Endometrium (tissue), 2 donors: ENCODE measurements at regions not wholly inside any gene's neighbourhood (a gene's known extent, or its start where the extent isn't known, plus 50 kb on each side); places are given as distances from the start of the nearest gene placed in this dataset.
"Not testable (repeated sequence)": the region's sequence is repeated elsewhere in the genome, so short reads cannot be mapped to it uniquely, and the experiment has no call there.

Source experiments
- FAIRE-seq: peaks from 2 replicates; lab custom pipeline; 2012; peaks lifted over from hg19 to GRCh38; lab: Jason Lieb, UNC
- donor health status: control.
- donor health status: control.

- no peak for FAIRE-seq
Measured at GRCh38 chrX:14351611-14352303, 177.6 kb upstream of the GLRA2 start.

- no peak for FAIRE-seq
Measured at GRCh38 chrX:14347523-14347922, 181.8 kb upstream of the GLRA2 start.

GRCh38 chrX:14344172-14344940 lies 185.0 kb upstream of the GLRA2 start:
- no peak for FAIRE-seq

GRCh38 chrX:14309431-14309830 lies 219.9 kb upstream of the GLRA2 start:
- FAIRE-seq = no peak

- not testable (repeated sequence) for FAIRE-seq
Measured at GRCh38 chrX:14308976-14309375, 220.4 kb upstream of the GLRA2 start.

GRCh38 chrX:14303891-14304290 lies 225.4 kb upstream of the GLRA2 start:
- FAIRE-seq = no peak

GRCh38 chrX:14302561-14302960 lies 226.8 kb upstream of the GLRA2 start:
- FAIRE-seq = not testable (repeated sequence)

GRCh38 chrX:14300376-14300775 lies 229.0 kb upstream of the GLRA2 start:
- FAIRE-seq = no peak

- no peak for FAIRE-seq
Measured at GRCh38 chrX:14295426-14295825, 233.9 kb upstream of the GLRA2 start.

GRCh38 chrX:14291666-14292500 lies 237.5 kb upstream of the GLRA2 start:
- FAIRE-seq = no peak

GRCh38 chrX:14290335-14290734 lies 239.0 kb upstream of the GLRA2 start:
- FAIRE-seq = no peak

- FAIRE-seq = no peak
Measured at GRCh38 chrX:14274691-14275090, 245.0 kb upstream of the GEMIN8 start.

- FAIRE-seq = no peak
Measured at GRCh38 chrX:14267216-14267615, 237.5 kb upstream of the GEMIN8 start.

- FAIRE-seq = no peak
Measured at GRCh38 chrX:14266705-14267104, 237.0 kb upstream of the GEMIN8 start.

- no peak for FAIRE-seq
Measured at GRCh38 chrX:14243823-14244222, 214.1 kb upstream of the GEMIN8 start.

- no peak for FAIRE-seq
Measured at GRCh38 chrX:14235004-14235403, 205.3 kb upstream of the GEMIN8 start.

- FAIRE-seq = no peak
Measured at GRCh38 chrX:14232688-14233087, 203.0 kb upstream of the GEMIN8 start.

- no peak for FAIRE-seq
Measured at GRCh38 chrX:14228611-14229010, 198.9 kb upstream of the GEMIN8 start.

- FAIRE-seq = no peak
Measured at GRCh38 chrX:14220386-14220944, 190.8 kb upstream of the GEMIN8 start.

- no peak for FAIRE-seq
Measured at GRCh38 chrX:14209034-14209433, 179.3 kb upstream of the GEMIN8 start.

- no peak for FAIRE-seq
Measured at GRCh38 chrX:14194711-14195110, 165.0 kb upstream of the GEMIN8 start.

- no peak for FAIRE-seq
Measured at GRCh38 chrX:14193547-14193946, 163.9 kb upstream of the GEMIN8 start.

GRCh38 chrX:14173873-14174272 lies 144.2 kb upstream of the GEMIN8 start:
- FAIRE-seq = no peak
